ENCODE measurements at regions not wholly inside any gene's neighbourhood (a gene's known extent, or its start where the extent isn't known, plus 50 kb on each side); places are given as distances from the start of the nearest gene placed in this dataset.

- H3K9me3 ChIP-seq (replicated peaks in 1 of 2; ENCODE audit: control insufficient read depth in 2 of 2, insufficient read depth in 1 of 2, low read depth in 1 of 2, low read length in 2 of 2) = no peaks in the 10 kb centered on the region
- H4K8ac ChIP-seq (ENCODE audit: low read depth, low read length) = no peak overlapping the region
- no peak overlapping the region for H4K91ac ChIP-seq (ENCODE audit: low read depth, low read length, poor library complexity)
- H3K4me3 ChIP-seq (ENCODE audit: low read length in 2 of 2) = no peak overlapping the region
- H2BK12ac ChIP-seq (ENCODE audit: low read length) = no peak overlapping the region
- peaks cover 0 to 4% of the 10 kb centered on the region in 2 donors for H3K4me1 ChIP-seq (ENCODE audit: control insufficient read depth in 2 of 2, insufficient read depth in 1 of 2, low read depth in 1 of 2, low read length in 2 of 2)
- H3K14ac ChIP-seq (ENCODE audit: low read length) = no peak overlapping the region
- H3K27ac ChIP-seq (replicated peaks; ENCODE audit: low read length) = no peak overlapping the region
- no peak overlapping the region for H3K9ac ChIP-seq (ENCODE audit: low read depth, low read length, poor library complexity)
- H2BK15ac ChIP-seq (ENCODE audit: low read length) = no peak overlapping the region
- no peaks in the 10 kb centered on the region for H3K79me1 ChIP-seq (ENCODE audit: low read depth, low read length)
- H3K4me2 ChIP-seq (ENCODE audit: insufficient read depth, low read length, poor library complexity, severe bottlenecking) = no peak overlapping the region
- no peak for DNase-seq (ENCODE audit: low spot score)
- no peak overlapping the region for H3K18ac ChIP-seq (ENCODE audit: low read length)
- H2AK5ac ChIP-seq (ENCODE audit: low read depth, low read length) = no peak overlapping the region
- H3K23ac ChIP-seq (ENCODE audit: low read depth, low read length, poor library complexity) = no peak overlapping the region
- no peaks in the 10 kb centered on the region for H3K36me3 ChIP-seq (replicated peaks in 1 of 2; ENCODE audit: control insufficient read depth in 2 of 2, insufficient read depth in 2 of 2, low read length in 2 of 2)
- H2AFZ ChIP-seq (ENCODE audit: low read length) = no peak overlapping the region
- no peak overlapping the region for H2BK5ac ChIP-seq (ENCODE audit: low read length)
- H3K4ac ChIP-seq (ENCODE audit: low read length) = no peak overlapping the region
- no peak overlapping the region for H2BK120ac ChIP-seq (ENCODE audit: low read depth, low read length)
- H3K27me3 ChIP-seq (ENCODE audit: control insufficient read depth in 3 of 3, insufficient read depth in 3 of 3, low read depth in 1 of 3, low read length in 3 of 3) = no peaks in the 10 kb centered on the region
- WGBS, 2 donors (ENCODE audit: extremely low coverage in 2 of 2, insufficient read length in 2 of 2, insufficient replicate concordance in 1 of 2) = no CpG with 5 or more reads among the region's 8 CpGs
Observed at GRCh38 chr1:115186711-115187265, 97.5 kb upstream of the TSPAN2 start.

- Histone ChIP-seq H3K27ac (replicated peaks; ENCODE audit: low read length) (no peak overlapping the region), H3K14ac (ENCODE audit: low read length) (no peak overlapping the region), H3K4ac (ENCODE audit: low read length) (no peak overlapping the region), H4K8ac (ENCODE audit: low read depth, low read length) (no peak overlapping the region), H3K18ac (ENCODE audit: low read length) (no peak overlapping the region), H3K9me3 (replicated peaks in 1 of 2; ENCODE audit: control insufficient read depth in 2 of 2, insufficient read depth in 1 of 2, low read depth in 1 of 2, low read length in 2 of 2) (no peaks in the 10 kb centered on the region), H3K27me3 (ENCODE audit: control insufficient read depth in 3 of 3, insufficient read depth in 3 of 3, low read depth in 1 of 3, low read length in 3 of 3) (no peaks in the 10 kb centered on the region), H3K36me3 (replicated peaks in 1 of 2; ENCODE audit: control insufficient read depth in 2 of 2, insufficient read depth in 2 of 2, low read length in 2 of 2) (no peaks in the 10 kb centered on the region), H2BK120ac (ENCODE audit: low read depth, low read length) (no peak overlapping the region), H3K9ac (ENCODE audit: low read depth, low read length, poor library complexity) (no peak overlapping the region), H3K23ac (ENCODE audit: low read depth, low read length, poor library complexity) (no peak overlapping the region), H3K79me1 (ENCODE audit: low read depth, low read length) (no peaks in the 10 kb centered on the region), H2AFZ (ENCODE audit: low read length) (no peak overlapping the region), H2BK15ac (ENCODE audit: low read length) (no peak overlapping the region), H2BK5ac (ENCODE audit: low read length) (no peak overlapping the region), H3K4me2 (ENCODE audit: insufficient read depth, low read length, poor library complexity, severe bottlenecking) (no peak overlapping the region), H3K4me1 (ENCODE audit: control insufficient read depth in 2 of 2, insufficient read depth in 1 of 2, low read depth in 1 of 2, low read length in 2 of 2) (peaks cover 0 to 2% of the 10 kb centered on the region in 2 donors), H2BK12ac (ENCODE audit: low read length) (no peak overlapping the region), H3K4me3 (ENCODE audit: low read length in 2 of 2) (no peak overlapping the region), H2AK5ac (ENCODE audit: low read depth, low read length) (no peak overlapping the region), H4K91ac (ENCODE audit: low read depth, low read length, poor library complexity) (no peak overlapping the region)
- DNase-seq (ENCODE audit: low spot score) = no peak
- no CpG with 5 or more reads among the region's 4 CpGs for WGBS, 2 donors (ENCODE audit: extremely low coverage in 2 of 2, insufficient read length in 2 of 2, insufficient replicate concordance in 1 of 2)
Observed at GRCh38 chr1:115185336-115185735, 96.0 kb upstream of the TSPAN2 start.

GRCh38 chr1:115184951-115185331 is 95.6 kb upstream of the TSPAN2 start:
- DNase-seq (ENCODE audit: low spot score) = no peak
- no peak overlapping the region for H3K4ac ChIP-seq (ENCODE audit: low read length)

GRCh38 chr1:115184260-115184950 is 95.1 kb upstream of the TSPAN2 start:
- Histone ChIP-seq H3K4me2 (ENCODE audit: insufficient read depth, low read length, poor library complexity, severe bottlenecking) (no peak overlapping the region), H2BK5ac (ENCODE audit: low read length) (no peak overlapping the region), H3K23ac (ENCODE audit: low read depth, low read length, poor library complexity) (no peak overlapping the region), H2BK15ac (ENCODE audit: low read length) (no peak overlapping the region), H2AK5ac (ENCODE audit: low read depth, low read length) (no peak overlapping the region), H3K4ac (ENCODE audit: low read length) (no peak overlapping the region), H3K9ac (ENCODE audit: low read depth, low read length, poor library complexity) (no peak overlapping the region), H2BK120ac (ENCODE audit: low read depth, low read length) (no peak overlapping the region), H3K18ac (ENCODE audit: low read length) (no peak overlapping the region), H3K4me1 (ENCODE audit: control insufficient read depth in 2 of 2, insufficient read depth in 1 of 2, low read depth in 1 of 2, low read length in 2 of 2) (peaks cover 0 to 2% of the 10 kb centered on the region in 2 donors), H3K9me3 (replicated peaks in 1 of 2; ENCODE audit: control insufficient read depth in 2 of 2, insufficient read depth in 1 of 2, low read depth in 1 of 2, low read length in 2 of 2) (no peaks in the 10 kb centered on the region), H3K14ac (ENCODE audit: low read length) (no peak overlapping the region), H2AFZ (ENCODE audit: low read length) (no peak overlapping the region), H4K91ac (ENCODE audit: low read depth, low read length, poor library complexity) (no peak overlapping the region), H3K79me1 (ENCODE audit: low read depth, low read length) (no peaks in the 10 kb centered on the region), H3K27ac (replicated peaks; ENCODE audit: low read length) (no peak overlapping the region), H3K27me3 (ENCODE audit: control insufficient read depth in 3 of 3, insufficient read depth in 3 of 3, low read depth in 1 of 3, low read length in 3 of 3) (no peaks in the 10 kb centered on the region), H4K8ac (ENCODE audit: low read depth, low read length) (no peak overlapping the region), H2BK12ac (ENCODE audit: low read length) (no peak overlapping the region), H3K36me3 (replicated peaks in 1 of 2; ENCODE audit: control insufficient read depth in 2 of 2, insufficient read depth in 2 of 2, low read length in 2 of 2) (no peaks in the 10 kb centered on the region), H3K4me3 (ENCODE audit: low read length in 2 of 2) (no peak overlapping the region)
- no peak for DNase-seq (ENCODE audit: low spot score)
- no CpG with 5 or more reads among the region's 5 CpGs for WGBS, 2 donors (ENCODE audit: extremely low coverage in 2 of 2, insufficient read length in 2 of 2, insufficient replicate concordance in 1 of 2)

More at GRCh38 chr1:115184951-115185331, 95.6 kb upstream of the TSPAN2 start:
- H4K91ac ChIP-seq (ENCODE audit: low read depth, low read length, poor library complexity) = no peak overlapping the region
- no peaks in the 10 kb centered on the region for H3K36me3 ChIP-seq (replicated peaks in 1 of 2; ENCODE audit: control insufficient read depth in 2 of 2, insufficient read depth in 2 of 2, low read length in 2 of 2)
- no peak overlapping the region for H2AK5ac ChIP-seq (ENCODE audit: low read depth, low read length)
- no peak overlapping the region for H3K23ac ChIP-seq (ENCODE audit: low read depth, low read length, poor library complexity)
- H3K4me2 ChIP-seq (ENCODE audit: insufficient read depth, low read length, poor library complexity, severe bottlenecking) = no peak overlapping the region
- H3K14ac ChIP-seq (ENCODE audit: low read length) = no peak overlapping the region
- H2AFZ ChIP-seq (ENCODE audit: low read length) = no peak overlapping the region
- no CpG with 5 or more reads among the region's 5 CpGs for WGBS, 2 donors (ENCODE audit: extremely low coverage in 2 of 2, insufficient read length in 2 of 2, insufficient replicate concordance in 1 of 2)
- H2BK15ac ChIP-seq (ENCODE audit: low read length) = no peak overlapping the region
- no peak overlapping the region for H2BK12ac ChIP-seq (ENCODE audit: low read length)
- H3K4me3 ChIP-seq (ENCODE audit: low read length in 2 of 2) = no peak overlapping the region
- no peak overlapping the region for H3K9ac ChIP-seq (ENCODE audit: low read depth, low read length, poor library complexity)
- H4K8ac ChIP-seq (ENCODE audit: low read depth, low read length) = no peak overlapping the region
- peaks cover 0 to 2% of the 10 kb centered on the region in 2 donors for H3K4me1 ChIP-seq (ENCODE audit: control insufficient read depth in 2 of 2, insufficient read depth in 1 of 2, low read depth in 1 of 2, low read length in 2 of 2)
- no peaks in the 10 kb centered on the region for H3K9me3 ChIP-seq (replicated peaks in 1 of 2; ENCODE audit: control insufficient read depth in 2 of 2, insufficient read depth in 1 of 2, low read depth in 1 of 2, low read length in 2 of 2)
- H3K18ac ChIP-seq (ENCODE audit: low read length) = no peak overlapping the region
- H3K79me1 ChIP-seq (ENCODE audit: low read depth, low read length) = no peaks in the 10 kb centered on the region
- no peak overlapping the region for H2BK5ac ChIP-seq (ENCODE audit: low read length)
- no peak overlapping the region for H3K27ac ChIP-seq (replicated peaks; ENCODE audit: low read length)
- H3K27me3 ChIP-seq (ENCODE audit: control insufficient read depth in 3 of 3, insufficient read depth in 3 of 3, low read depth in 1 of 3, low read length in 3 of 3) = no peaks in the 10 kb centered on the region
- H2BK120ac ChIP-seq (ENCODE audit: low read depth, low read length) = no peak overlapping the region

Measured in neuronal stem cell (in vitro differentiated cells).